BE2C (cell line): ENCODE measurements at regions not wholly inside any gene's neighbourhood (a gene's known extent, or its start where the extent isn't known, plus 50 kb on each side); places are given as distances from the start of the nearest gene placed in this dataset.

ENCODE experiments used
- DNase-seq: peaks from one replicate; pipeline ENCODE4 v3.0.0-alpha.2; 2020
- H3K27me3 ChIP-seq: fragments of 250-450 bp; sonication (Bioruptor Pico); 2 replicates; pipeline ENCODE4 v1.5.1; 2020; ENCODE audit warnings: mild to moderate bottlenecking
- H3K36me3 ChIP-seq: fragments of 250-450 bp; sonication (Bioruptor Pico); 2 replicates; pipeline ENCODE4 v1.5.1; 2020; ENCODE audit warnings: mild to moderate bottlenecking
- H3K4me1 ChIP-seq: fragments of 250-450 bp; sonication (Bioruptor Pico); 2 replicates; pipeline ENCODE4 v1.5.1; 2020
- H3K4me3 ChIP-seq: 2 replicates; pipeline ENCODE4 v1.5.1; 2011; ENCODE audit warnings: low read depth, low read length
- H3K9me3 ChIP-seq: fragments of 250-450 bp; sonication (Bioruptor Pico); 2 replicates; pipeline ENCODE4 v1.5.1; 2020
- TF ChIP-seq, protein P1 (sequence below): IDR thresholded peaks from 2 replicates; pipeline ENCODE4 v1.5.1; 2012; ENCODE audit warnings: mild to moderate bottlenecking, low read depth, low read length

DNA sequence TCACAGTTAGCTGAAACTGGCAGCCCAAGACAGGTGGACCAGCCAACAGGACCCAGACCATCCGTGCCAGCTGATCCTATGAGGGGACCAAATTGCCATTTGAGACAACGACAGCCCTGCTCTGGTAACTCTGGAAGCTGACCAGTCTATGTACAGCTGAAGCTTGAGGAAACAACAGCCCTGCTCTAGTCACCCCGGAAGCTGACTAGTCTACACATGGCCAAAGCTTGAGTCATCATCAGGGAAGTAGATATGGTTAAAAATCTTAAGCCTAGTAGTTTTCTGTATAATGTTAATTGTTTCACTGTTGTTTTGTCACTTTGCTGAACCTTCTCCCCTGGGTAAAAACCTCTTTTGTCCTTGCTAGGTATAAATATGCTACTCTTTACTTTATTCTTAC, 905.4 kb upstream of the NDST4 start:
- Histone ChIP-seq H3K9me3 (peaks cover 5% of the 10 kb centered on the region), H3K27me3 (no peaks in the 10 kb centered on the region), H3K4me3 (no peak overlapping the region), H3K36me3 (no peaks in the 10 kb centered on the region), H3K4me1 (no peaks in the 10 kb centered on the region)
- TF ChIP-seq, protein P1, sequence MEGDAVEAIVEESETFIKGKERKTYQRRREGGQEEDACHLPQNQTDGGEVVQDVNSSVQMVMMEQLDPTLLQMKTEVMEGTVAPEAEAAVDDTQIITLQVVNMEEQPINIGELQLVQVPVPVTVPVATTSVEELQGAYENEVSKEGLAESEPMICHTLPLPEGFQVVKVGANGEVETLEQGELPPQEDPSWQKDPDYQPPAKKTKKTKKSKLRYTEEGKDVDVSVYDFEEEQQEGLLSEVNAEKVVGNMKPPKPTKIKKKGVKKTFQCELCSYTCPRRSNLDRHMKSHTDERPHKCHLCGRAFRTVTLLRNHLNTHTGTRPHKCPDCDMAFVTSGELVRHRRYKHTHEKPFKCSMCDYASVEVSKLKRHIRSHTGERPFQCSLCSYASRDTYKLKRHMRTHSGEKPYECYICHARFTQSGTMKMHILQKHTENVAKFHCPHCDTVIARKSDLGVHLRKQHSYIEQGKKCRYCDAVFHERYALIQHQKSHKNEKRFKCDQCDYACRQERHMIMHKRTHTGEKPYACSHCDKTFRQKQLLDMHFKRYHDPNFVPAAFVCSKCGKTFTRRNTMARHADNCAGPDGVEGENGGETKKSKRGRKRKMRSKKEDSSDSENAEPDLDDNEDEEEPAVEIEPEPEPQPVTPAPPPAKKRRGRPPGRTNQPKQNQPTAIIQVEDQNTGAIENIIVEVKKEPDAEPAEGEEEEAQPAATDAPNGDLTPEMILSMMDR, result no peak
- DNase-seq, result no peak

- no peak for DNase-seq
- H3K27me3 ChIP-seq, result no peaks in the 10 kb centered on the region
- H3K4me3 ChIP-seq, result no peak overlapping the region
- TF ChIP-seq, protein P1, result no peak
- no peaks in the 10 kb centered on the region for H3K36me3 ChIP-seq
- H3K9me3 ChIP-seq, result peaks cover 5% of the 10 kb centered on the region
- no peaks in the 10 kb centered on the region for H3K4me1 ChIP-seq
These were observed 902.8 kb upstream of the NDST4 start for GRCh38 chr4:116016201-116016600.

DNA sequence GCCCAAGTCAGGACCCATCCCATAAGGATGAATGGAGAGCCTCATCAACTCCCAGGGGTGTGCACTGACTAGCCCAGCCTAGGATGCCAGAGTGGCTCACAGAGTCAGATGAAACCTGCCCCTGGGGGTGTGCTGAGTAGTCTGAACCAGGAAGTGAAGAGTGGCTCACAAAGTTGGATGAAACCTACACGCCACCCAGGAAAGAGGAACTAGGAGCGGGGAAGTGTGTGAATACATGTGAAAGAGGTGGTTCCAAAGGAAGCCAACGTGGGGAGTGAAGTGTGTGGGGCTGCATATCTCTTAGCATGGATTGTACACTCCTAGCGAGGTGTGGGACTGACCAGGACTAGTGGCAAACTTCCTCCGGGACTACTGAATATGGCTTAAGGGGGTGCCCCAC, 902.1 kb upstream of the NDST4 start:
- no peak overlapping the region for H3K4me3 ChIP-seq
- H3K27me3 ChIP-seq, result no peaks in the 10 kb centered on the region
- DNase-seq, result no peak
- no peaks in the 10 kb centered on the region for H3K4me1 ChIP-seq
- no peaks in the 10 kb centered on the region for H3K36me3 ChIP-seq
- TF ChIP-seq, protein P1, result no peak
- peaks cover 5% of the 10 kb centered on the region for H3K9me3 ChIP-seq

DNA sequence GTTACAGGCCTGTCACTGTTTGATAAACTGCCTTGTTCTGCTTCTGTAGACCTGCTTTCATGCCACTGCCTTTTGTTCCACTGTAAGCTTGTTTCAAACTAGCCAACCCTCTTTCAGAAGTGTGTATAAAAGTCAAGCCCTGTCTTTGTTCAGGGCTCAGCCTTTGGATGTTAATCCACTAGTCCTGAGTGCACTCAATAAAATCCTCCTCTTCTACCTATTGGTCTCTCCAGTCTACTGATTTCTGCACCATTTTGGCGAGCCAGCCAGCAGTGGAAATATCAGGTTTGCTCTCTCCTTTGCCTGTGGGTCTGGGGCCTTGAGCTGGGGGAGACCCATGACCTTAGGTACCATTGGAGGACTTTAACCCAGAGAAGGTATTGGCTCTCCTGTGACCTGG, 901.6 kb upstream of the NDST4 start:
- Histone ChIP-seq H3K27me3 (no peaks in the 10 kb centered on the region), H3K4me3 (no peak overlapping the region), H3K4me1 (no peaks in the 10 kb centered on the region), H3K9me3 (peaks cover 5% of the 10 kb centered on the region), H3K36me3 (no peaks in the 10 kb centered on the region)
- DNase-seq, result no peak
- TF ChIP-seq, protein P1, result no peak

GRCh38 chr4:116010923-116011322, 897.5 kb upstream of the NDST4 start:
- Histone ChIP-seq H3K9me3 (peaks cover 5% of the 10 kb centered on the region), H3K4me3 (no peak overlapping the region), H3K36me3 (no peaks in the 10 kb centered on the region), H3K4me1 (no peaks in the 10 kb centered on the region), H3K27me3 (no peaks in the 10 kb centered on the region)
- TF ChIP-seq, protein P1, result no peak
- no peak for DNase-seq

DNA sequence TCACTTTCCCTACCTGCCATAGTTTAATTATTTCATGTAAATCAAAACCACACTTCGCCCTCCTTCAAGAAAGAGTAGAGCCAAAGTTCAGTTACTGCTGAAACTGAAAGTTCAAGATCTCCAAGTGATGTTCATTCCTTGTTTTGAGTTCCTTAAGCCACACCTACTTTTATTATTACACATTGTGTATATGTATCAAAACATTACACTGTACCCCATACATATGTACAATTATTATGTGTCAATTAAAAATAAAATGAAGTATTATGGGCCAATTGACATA, 892.3 kb upstream of the NDST4 start:
- H3K4me1 ChIP-seq, result no peaks in the 10 kb centered on the region
- H3K4me3 ChIP-seq, result no peak overlapping the region

More for the DNA sequence above, 892.3 kb upstream of the NDST4 start:
- no peaks in the 10 kb centered on the region for H3K36me3 ChIP-seq
- no peaks in the 10 kb centered on the region for H3K27me3 ChIP-seq
- no peak for DNase-seq
- H3K9me3 ChIP-seq, result no peaks in the 10 kb centered on the region
- TF ChIP-seq, protein P1, result no peak
